NCI-H1930 (cell line): ENCODE measurements at regions not wholly inside any gene's neighbourhood (a gene's known extent, or its start where the extent isn't known, plus 50 kb on each side); places are given as distances from the start of the nearest gene placed in this dataset.
"Not testable (repeated sequence)": the region's sequence is repeated elsewhere in the genome, so short reads cannot be mapped to it uniquely, and the experiment has no call there.

ENCODE experiments used
- DNase-seq, 2 experiments: peaks; one replicate each; lab custom pipeline; 2025; lab: John Stamatoyannopoulos, UW

DNA sequence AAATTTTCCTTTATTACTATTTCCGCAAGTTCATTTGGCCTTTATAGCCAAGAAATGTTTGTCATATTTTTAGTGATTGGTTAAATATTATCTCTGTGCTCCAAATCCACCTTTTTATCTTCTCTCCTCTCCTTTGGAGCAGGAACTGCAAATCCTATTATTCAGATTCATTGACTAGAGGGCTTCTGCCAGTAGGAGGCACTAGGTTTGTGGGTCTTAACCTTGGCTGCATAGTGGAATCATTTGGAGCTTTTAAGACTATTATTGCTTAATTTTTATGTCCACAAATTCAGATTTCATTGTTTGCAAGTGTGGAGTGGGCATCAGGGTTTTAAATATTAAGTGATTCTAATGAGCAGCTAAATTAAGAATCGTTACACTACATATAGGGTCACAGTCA is 75.3 kb upstream of the SYT10 start:
- DNase-seq: no peak

DNA sequence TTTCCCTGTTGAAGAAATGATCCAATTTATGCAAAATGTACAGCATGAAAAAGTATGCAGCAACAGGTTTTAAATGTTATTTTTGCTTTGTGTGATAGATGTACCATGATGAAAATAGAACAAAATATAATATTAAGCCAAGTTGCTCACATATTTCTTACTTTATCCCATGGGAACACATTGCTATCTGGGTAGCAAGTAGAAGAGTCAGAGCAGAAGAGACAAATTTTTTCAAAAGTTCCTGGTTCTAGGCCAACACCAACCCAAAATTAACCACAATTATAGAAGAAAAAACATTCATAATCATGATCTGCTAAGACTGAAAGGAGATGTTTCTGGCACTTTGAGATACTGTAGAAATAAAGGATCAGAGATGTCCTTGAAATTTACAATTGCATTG is 79.9 kb upstream of the SYT10 start:
- no peak for DNase-seq

GRCh38 chr12:33520505-33521302 is 81.1 kb upstream of the SYT10 start:
- DNase-seq: not testable (repeated sequence)

GRCh38 chr12:33529031-33529430 is 89.4 kb upstream of the SYT10 start:
- no peak for DNase-seq

GRCh38 chr12:33529810-33530209 is 90.2 kb upstream of the SYT10 start:
- no peak for DNase-seq

DNA sequence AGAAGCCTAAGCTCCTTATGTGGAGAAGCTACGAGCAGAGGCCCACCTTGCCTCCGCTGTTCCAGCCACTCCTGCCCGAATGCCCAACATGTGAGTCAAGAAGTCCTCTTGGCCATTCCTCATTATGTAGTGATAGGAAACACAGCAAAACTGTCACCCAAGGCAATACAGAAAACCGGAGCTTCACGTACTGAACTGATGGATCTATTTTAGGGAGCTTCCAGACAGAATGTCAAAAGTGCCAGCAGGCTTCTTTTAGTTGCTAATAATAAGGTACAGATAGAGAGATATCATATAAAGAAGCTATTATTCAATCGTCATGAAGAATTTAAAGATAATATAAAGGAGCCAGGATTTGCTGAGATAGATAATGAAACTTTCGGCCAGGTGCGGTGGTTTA is 91.6 kb upstream of the SYT10 start:
- no peak for DNase-seq

DNA sequence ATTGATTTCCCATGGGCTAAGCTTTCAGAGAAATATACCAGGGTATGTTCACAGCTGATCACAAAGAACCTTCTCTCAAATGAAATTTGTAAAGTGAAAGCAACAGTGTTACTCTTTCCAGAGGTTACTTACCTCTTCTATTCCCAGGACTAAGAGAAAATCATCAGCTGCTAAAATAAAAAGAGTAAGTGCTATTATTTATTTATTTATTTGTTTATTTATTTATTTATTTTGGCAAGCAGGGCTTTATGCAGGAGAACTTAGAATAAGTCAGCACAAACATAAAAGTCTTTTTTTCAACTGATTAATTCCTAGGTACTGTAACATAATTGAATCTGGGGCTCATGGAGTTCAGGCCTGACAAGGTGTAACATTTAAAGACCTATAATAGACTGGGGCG is 93.9 kb upstream of the SYT10 start:
- no peak for DNase-seq

GRCh38 chr12:33536431-33536830 is 96.8 kb upstream of the SYT10 start:
- DNase-seq: no peak

DNA sequence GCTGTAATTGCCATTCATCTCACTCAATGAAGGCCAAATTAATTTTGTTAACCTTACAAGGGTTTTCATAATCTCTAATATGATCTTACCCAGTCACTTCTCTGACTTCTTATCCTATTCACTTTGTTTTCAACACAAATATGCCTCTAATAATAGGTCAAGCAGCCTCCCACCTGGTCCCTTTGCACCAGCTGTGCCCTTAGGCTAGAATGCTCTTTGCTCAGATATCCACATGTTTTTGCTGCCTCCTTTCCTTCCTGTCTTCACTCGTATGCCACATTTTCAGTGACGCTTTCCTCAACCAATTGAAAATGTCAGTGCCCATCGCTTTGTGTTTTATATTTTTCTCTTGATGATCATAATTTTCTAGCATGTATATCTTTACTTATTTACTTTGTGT is 106.4 kb upstream of the SYT10 start:
- no peak for DNase-seq

- no peak for DNase-seq
Observed at GRCh38 chr12:33547084-33547483, 107.5 kb upstream of the SYT10 start.

DNA sequence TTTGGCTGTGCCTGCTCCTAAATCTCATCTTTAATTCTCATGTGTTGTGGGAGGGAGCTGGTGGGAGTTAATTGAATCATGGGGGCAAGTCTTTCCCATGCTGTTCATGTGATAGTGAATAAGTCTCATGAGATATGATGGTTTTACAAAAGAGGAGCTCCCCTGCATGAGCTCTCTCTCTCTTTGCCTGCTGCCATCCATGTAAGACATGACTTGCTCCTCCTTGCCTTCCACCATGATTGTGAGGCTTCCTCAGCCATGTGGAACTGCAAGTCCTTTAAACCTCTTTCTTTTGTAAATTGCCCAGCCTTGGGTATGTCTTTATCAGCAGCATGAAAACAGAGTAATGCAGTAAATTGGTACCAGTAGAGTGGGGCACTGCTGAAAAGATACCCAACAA is 110.6 kb upstream of the SYT10 start:
- DNase-seq: not testable (repeated sequence)

DNA sequence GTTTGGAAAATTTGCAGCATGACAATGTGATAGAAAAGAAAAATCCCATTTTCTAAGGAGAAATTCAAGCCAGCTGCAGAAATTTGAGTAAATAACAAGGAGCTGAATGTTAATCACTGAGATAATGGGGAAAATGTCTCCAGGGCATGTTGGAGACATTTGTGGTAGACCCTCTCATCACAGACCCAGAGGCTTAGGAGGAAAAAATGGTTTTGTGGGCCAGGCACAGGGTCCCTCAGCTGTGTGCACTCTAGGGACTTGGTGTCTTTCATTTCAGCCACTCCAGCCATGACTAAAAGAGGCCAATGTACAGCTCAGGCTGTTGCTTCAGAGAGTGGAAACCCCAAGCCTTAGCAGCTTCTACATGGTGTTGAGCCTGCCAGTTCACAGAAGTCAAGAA is 111.4 kb upstream of the SYT10 start:
- DNase-seq: no peak

GRCh38 chr12:33555128-33555527 is 115.5 kb upstream of the SYT10 start:
- DNase-seq: no peak

DNA sequence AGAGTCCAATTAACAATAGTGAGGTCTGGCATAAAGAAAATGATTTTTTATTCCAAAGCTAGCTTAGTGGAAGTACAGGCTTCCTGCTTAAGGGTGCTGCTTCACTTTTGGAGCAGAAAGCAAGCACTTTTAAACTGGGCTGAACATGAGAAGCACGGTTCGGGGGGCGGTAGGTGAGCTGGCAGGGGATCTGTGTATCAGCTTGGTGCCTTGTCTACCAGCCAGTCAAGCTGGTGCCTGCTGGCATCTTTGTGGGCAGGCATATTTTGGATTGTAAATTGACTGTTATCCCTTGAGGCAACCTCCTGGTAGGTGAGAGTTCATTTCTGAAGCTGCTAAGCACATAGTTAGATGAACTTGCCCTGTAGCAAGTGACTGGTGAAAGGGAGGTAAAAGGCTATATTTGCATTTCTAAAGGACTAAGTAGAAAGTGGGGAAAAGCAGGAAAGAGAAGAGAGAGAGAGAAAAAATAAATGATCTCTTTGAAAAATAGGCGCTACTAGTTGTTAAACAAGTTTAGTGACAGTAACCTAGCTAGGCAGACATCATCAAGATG is 121.1 kb upstream of the SYT10 start:
- DNase-seq: no peak

- DNase-seq: no peak
Observed at GRCh38 chr12:33562401-33562800, 122.8 kb upstream of the SYT10 start.

DNA sequence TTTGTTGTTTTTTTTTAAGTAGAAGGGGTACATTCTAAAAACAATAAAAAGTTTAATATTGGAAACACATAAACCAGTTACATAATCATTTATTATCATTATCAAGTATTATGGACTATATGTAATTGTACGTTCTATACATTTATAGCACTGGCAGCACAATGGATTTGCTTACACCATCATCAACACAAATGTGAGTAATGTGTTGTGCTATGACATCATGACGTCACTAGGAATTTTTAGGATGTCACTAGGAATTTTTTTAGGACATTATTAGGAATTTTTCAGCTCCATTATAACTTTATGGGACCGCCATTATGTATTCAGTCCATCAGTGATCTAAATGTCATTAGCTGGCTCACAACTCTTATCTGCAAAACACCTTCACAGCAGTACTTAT is 126.8 kb upstream of the SYT10 start:
- DNase-seq: no peak

- DNase-seq: no peak
Observed at GRCh38 chr12:33575346-33575745, 135.7 kb upstream of the SYT10 start.

DNA sequence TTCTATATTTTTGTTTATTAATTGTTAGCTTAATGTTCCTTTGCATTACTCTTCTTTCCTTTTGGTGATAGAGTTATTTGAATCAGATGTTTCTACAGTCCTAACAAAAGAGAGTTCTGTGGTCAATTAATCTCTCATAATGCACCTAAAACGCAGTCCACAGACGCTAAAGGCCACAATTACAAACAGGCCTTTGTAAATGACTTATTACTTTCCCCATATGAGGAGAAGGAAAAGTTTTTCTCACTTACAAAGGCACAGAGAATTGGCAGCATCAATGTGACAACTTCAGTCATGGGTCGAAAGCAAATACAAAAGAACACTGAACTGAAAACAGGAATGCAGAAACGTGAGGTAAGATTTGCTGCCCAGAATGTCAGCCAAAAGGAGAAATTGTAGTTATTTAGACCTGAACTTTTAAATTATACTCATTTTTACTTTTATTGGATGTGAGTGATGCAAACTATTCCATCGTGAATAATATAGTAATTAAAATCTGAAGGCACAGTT is 142.0 kb upstream of the SYT10 start:
- no peak for DNase-seq

DNA sequence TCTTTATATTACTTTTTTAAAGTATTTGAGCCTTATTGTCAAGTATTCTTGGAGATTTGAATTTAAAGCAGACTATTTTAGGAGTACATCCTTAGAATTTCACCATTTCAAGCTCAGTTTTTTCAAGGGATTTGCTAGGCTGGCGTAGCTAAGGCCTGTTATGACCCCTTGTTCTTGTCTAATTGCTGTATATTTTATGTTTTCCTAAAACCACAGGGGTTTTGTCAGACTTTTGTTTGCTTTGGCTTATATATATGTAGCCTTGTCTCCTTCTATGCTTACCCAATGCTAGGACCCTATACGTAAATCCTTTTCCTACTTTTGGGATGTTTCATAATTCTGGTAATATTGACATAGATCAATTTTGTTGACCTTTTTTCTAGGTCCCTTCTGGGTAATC is 147.0 kb upstream of the SYT10 start:
- no peak for DNase-seq

DNA sequence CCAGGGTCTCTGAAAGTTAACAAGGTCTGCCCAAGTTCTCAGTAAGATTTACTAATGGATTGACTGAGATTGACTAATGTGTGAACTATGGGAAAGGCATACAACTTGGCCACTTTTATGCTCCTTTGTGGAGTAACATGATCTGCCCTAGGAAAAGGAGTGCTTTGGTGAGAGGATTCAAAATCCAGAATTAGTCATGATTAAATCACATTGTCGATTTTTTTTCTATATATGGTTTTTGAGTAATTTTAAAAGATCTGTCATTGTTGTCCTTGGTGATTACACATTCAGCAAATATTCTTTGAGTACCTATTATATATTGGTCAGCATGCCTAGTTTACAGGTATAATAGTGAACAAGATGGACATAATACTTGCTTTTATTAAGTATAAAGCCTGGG is 147.7 kb upstream of the SYT10 start:
- no peak for DNase-seq

DNA sequence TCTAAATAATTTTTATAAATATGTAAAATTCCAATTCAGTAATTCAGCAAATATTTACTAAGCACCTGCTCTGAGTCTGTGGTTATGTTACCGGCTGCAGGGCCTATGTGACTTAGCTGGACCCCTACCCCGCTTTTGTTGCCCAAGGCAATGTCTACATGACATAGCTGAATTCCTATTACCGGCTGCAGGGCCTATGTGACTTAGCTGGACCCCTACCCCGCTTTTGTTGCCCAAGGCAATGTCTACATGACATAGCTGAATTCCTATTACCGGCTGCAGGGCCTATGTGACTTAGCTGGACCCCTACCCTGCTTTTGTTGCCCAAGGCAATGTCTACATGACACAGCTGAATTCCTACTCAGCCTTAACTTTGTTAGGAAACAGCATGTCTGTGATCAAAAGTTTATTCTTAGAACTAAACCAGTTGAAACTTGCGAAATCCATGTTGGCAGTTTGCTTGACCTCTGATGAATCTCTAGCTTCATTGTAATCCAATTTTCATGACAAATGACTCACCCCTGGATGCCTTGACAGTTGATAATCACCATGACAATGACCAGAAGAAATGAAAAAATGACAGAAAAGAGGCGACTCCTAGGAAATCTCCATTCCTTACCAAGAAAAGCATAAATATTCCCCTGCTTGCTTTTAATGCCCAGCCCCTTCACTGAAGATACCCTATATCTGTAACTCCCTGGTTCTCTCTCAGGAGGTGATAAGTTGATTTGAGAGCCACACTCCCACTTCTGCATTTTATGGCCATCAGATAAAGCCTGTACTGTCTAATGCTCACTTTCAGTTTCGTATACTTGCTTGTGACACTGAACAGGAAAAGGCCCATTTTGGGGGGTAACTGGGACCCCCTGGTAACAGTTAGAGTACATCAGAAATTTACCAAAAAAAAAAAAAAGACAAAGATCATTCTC is 148.4 kb upstream of the SYT10 start:
- no peak for DNase-seq

GRCh38 chr12:33588725-33589405 is 149.2 kb upstream of the SYT10 start:
- DNase-seq: no peak
